ENCODE measurements at regions not wholly inside any gene's neighbourhood (a gene's known extent, or its start where the extent isn't known, plus 50 kb on each side); places are given as distances from the start of the nearest gene placed in this dataset.
A peak's percentile ranks its signal among the peaks of the same experiment; 100 is the strongest.
"Not testable (repeated sequence)": the region's sequence is repeated elsewhere in the genome, so short reads cannot be mapped to it uniquely, and the experiment has no call there.

GRCh38 chr6:854406-855118 lies 161.6 kb upstream of the EXOC2 start:
- DNase-seq (ENCODE audit: low spot score): no peak

GRCh38 chr6:852216-852615 lies 159.3 kb upstream of the EXOC2 start:
- not testable (repeated sequence) for DNase-seq (ENCODE audit: low spot score)

- DNase-seq (ENCODE audit: low spot score): no peak
Observed at GRCh38 chr6:849075-849506, 156.2 kb upstream of the EXOC2 start.

- no peak for DNase-seq (ENCODE audit: low spot score)
Observed at GRCh38 chr6:845566-845965, 152.6 kb upstream of the EXOC2 start.

GRCh38 chr6:845101-845500 lies 152.2 kb upstream of the EXOC2 start:
- DNase-seq (ENCODE audit: low spot score): no peak

GRCh38 chr6:842141-842540 lies 149.2 kb upstream of the EXOC2 start:
- no peak for DNase-seq (ENCODE audit: low spot score)

GRCh38 chr6:841569-841968 lies 148.6 kb upstream of the EXOC2 start:
- no peak for DNase-seq (ENCODE audit: low spot score)

- no peak for DNase-seq (ENCODE audit: low spot score)
Observed at GRCh38 chr6:839201-839600, 146.3 kb upstream of the EXOC2 start.

GRCh38 chr6:837380-837779 lies 144.4 kb upstream of the EXOC2 start:
- no peak for DNase-seq (ENCODE audit: low spot score)

GRCh38 chr6:836276-836853 lies 143.4 kb upstream of the EXOC2 start:
- no peak for DNase-seq (ENCODE audit: low spot score)

- no peak for DNase-seq (ENCODE audit: low spot score)
Observed at GRCh38 chr6:835476-836160, 142.7 kb upstream of the EXOC2 start.

- no peak for DNase-seq (ENCODE audit: low spot score)
Observed at GRCh38 chr6:834866-835265, 141.9 kb upstream of the EXOC2 start.

- no peak for DNase-seq (ENCODE audit: low spot score)
Observed at GRCh38 chr6:834190-834589, 141.3 kb upstream of the EXOC2 start.

GRCh38 chr6:832804-833203 lies 139.9 kb upstream of the EXOC2 start:
- not testable (repeated sequence) for DNase-seq (ENCODE audit: low spot score)

GRCh38 chr6:830667-831327 lies 137.9 kb upstream of the EXOC2 start:
- no peak for DNase-seq (ENCODE audit: low spot score)

GRCh38 chr6:829656-830055 lies 136.7 kb upstream of the EXOC2 start:
- no peak for DNase-seq (ENCODE audit: low spot score)

- DNase-seq (ENCODE audit: low spot score): no peak
Observed at GRCh38 chr6:827431-827830, 134.5 kb upstream of the EXOC2 start.

- no peak for DNase-seq (ENCODE audit: low spot score)
Observed at GRCh38 chr6:819122-819521, 126.2 kb upstream of the EXOC2 start.

- DNase-seq (ENCODE audit: low spot score): no peak
Observed at GRCh38 chr6:818196-818595, 125.3 kb upstream of the EXOC2 start.

- DNase-seq (ENCODE audit: low spot score): no peak
Observed at GRCh38 chr6:816510-817084, 123.7 kb upstream of the EXOC2 start.

GRCh38 chr6:815348-815738 lies 122.4 kb upstream of the EXOC2 start:
- peak; percentile 49 for DNase-seq (ENCODE audit: low spot score)
